ENCODE measurements at regions not wholly inside any gene's neighbourhood (a gene's known extent, or its start where the extent isn't known, plus 50 kb on each side); places are given as distances from the start of the nearest gene placed in this dataset.

GRCh38 chr4:52420330-52420729, 238.8 kb downstream of the USP46 start:
- Mint-ChIP-seq H3K27ac (ENCODE audit: unreplicated experiment) (no peak overlapping the region), H3K27me3 (ENCODE audit: unreplicated experiment) (peaks cover 1% of the 10 kb centered on the region), H3K9me3 (ENCODE audit: unreplicated experiment) (peaks cover 3% of the 10 kb centered on the region), H3K4me3 (ENCODE audit: unreplicated experiment) (no peak overlapping the region), H3K36me3 (ENCODE audit: low read depth, unreplicated experiment) (no peaks in the 10 kb centered on the region), H3K4me1 (ENCODE audit: unreplicated experiment) (peaks cover 7% of the 10 kb centered on the region)
- no peak for DNase-seq (ENCODE audit: low spot score)
- TF ChIP-seq CTCF (IDR thresholded peaks at IDR 0.05; ENCODE audit: unreplicated experiment), result no peak

GRCh38 chr4:52421811-52422213, 237.3 kb downstream of the USP46 start:
- H3K36me3 Mint-ChIP-seq (ENCODE audit: low read depth, unreplicated experiment), result no peaks in the 10 kb centered on the region

GRCh38 chr4:52423967-52424366, 235.1 kb downstream of the USP46 start:
- no peak for TF ChIP-seq CTCF (IDR thresholded peaks at IDR 0.05; ENCODE audit: unreplicated experiment)
- Mint-ChIP-seq H3K27ac (ENCODE audit: unreplicated experiment) (no peak overlapping the region), H3K4me1 (ENCODE audit: unreplicated experiment) (no peaks in the 10 kb centered on the region), H3K27me3 (ENCODE audit: unreplicated experiment) (peaks cover 1% of the 10 kb centered on the region), H3K36me3 (ENCODE audit: low read depth, unreplicated experiment) (no peaks in the 10 kb centered on the region), H3K4me3 (ENCODE audit: unreplicated experiment) (no peak overlapping the region), H3K9me3 (ENCODE audit: unreplicated experiment) (peaks cover 3% of the 10 kb centered on the region)
- no peak for DNase-seq (ENCODE audit: low spot score)

More at GRCh38 chr4:52421811-52422213, 237.3 kb downstream of the USP46 start:
- peaks cover 1% of the 10 kb centered on the region for H3K27me3 Mint-ChIP-seq (ENCODE audit: unreplicated experiment)
- peaks cover 6% of the 10 kb centered on the region for H3K4me1 Mint-ChIP-seq (ENCODE audit: unreplicated experiment)
- H3K4me3 Mint-ChIP-seq (ENCODE audit: unreplicated experiment), result no peak overlapping the region
- no peak for TF ChIP-seq CTCF (IDR thresholded peaks at IDR 0.05; ENCODE audit: unreplicated experiment)
- DNase-seq (ENCODE audit: low spot score), result no peak
- no peak overlapping the region for H3K27ac Mint-ChIP-seq (ENCODE audit: unreplicated experiment)
- peaks cover 3% of the 10 kb centered on the region for H3K9me3 Mint-ChIP-seq (ENCODE audit: unreplicated experiment)

GRCh38 chr4:52425751-52426326, 233.3 kb downstream of the USP46 start:
- H3K9me3 Mint-ChIP-seq (ENCODE audit: unreplicated experiment), result peaks cover 3% of the 10 kb centered on the region
- no peak for TF ChIP-seq CTCF (IDR thresholded peaks at IDR 0.05; ENCODE audit: unreplicated experiment)
- DNase-seq (ENCODE audit: low spot score), result no peak
- H3K27me3 Mint-ChIP-seq (ENCODE audit: unreplicated experiment), result peaks cover 2% of the 10 kb centered on the region
- no peak overlapping the region for H3K27ac Mint-ChIP-seq (ENCODE audit: unreplicated experiment)
- no peaks in the 10 kb centered on the region for H3K36me3 Mint-ChIP-seq (ENCODE audit: low read depth, unreplicated experiment)
- H3K4me1 Mint-ChIP-seq (ENCODE audit: unreplicated experiment), result no peaks in the 10 kb centered on the region
- H3K4me3 Mint-ChIP-seq (ENCODE audit: unreplicated experiment), result no peak overlapping the region

- Mint-ChIP-seq H3K27ac (ENCODE audit: unreplicated experiment) (no peak overlapping the region), H3K27me3 (ENCODE audit: unreplicated experiment) (peaks cover 3% of the 10 kb centered on the region), H3K9me3 (ENCODE audit: unreplicated experiment) (no peaks in the 10 kb centered on the region), H3K4me3 (ENCODE audit: unreplicated experiment) (no peak overlapping the region), H3K36me3 (ENCODE audit: low read depth, unreplicated experiment) (no peaks in the 10 kb centered on the region), H3K4me1 (ENCODE audit: unreplicated experiment) (no peaks in the 10 kb centered on the region)
- no peak for DNase-seq (ENCODE audit: low spot score)
- no peak for TF ChIP-seq CTCF (IDR thresholded peaks at IDR 0.05; ENCODE audit: unreplicated experiment)
Measured at GRCh38 chr4:52431410-52431809, 227.7 kb downstream of the USP46 start.

Data from endothelial cell (in vitro differentiated cells).